Adrenal gland (tissue), 9 donors: ENCODE measurements at regions not wholly inside any gene's neighbourhood (a gene's known extent, or its start where the extent isn't known, plus 50 kb on each side); places are given as distances from the start of the nearest gene placed in this dataset.

Source experiments
- DNase-seq, 7 donors: peaks; one replicate each; pipeline ENCODE4 v3.0.0-alpha.2; 2019 to 2020
- H3K27ac ChIP-seq, 5 donors: fragments of 200-600 bp; sonication (generic) in 4 of 5; 1 replicate in 3 of 5; 2 replicates in 2 of 5; pipeline versions ENCODE4 v1.5.1 to v1.8.0; 2016 to 2020; ENCODE audit warnings: mild to moderate bottlenecking in 1 of 5
- H3K27me3 ChIP-seq: fragments of 200-600 bp; 2 replicates; pipeline ENCODE4 v1.8.0; 2021
- H3K36me3 ChIP-seq, 2 donors: fragments of 200-600 bp; replicated peaks in 1 of 2; 1 replicate in 1 of 2; 2 replicates in 1 of 2; pipeline versions ENCODE4 v1.5.1 to v1.8.0; 2018 to 2022
- H3K4me1 ChIP-seq, 2 donors: fragments of 200-600 bp; replicated peaks in 1 of 2; 1 replicate in 1 of 2; 2 replicates in 1 of 2; pipeline versions ENCODE4 v1.5.1 to v1.8.0; 2018 to 2021
- H3K4me3 ChIP-seq, 4 donors: fragments of 200-600 bp; sonication (generic) in 3 of 4; one replicate each; pipeline ENCODE4 v1.5.1; 2016 to 2018
- H3K9me3 ChIP-seq, 3 donors: fragments of 200-600 bp; sonication (generic) in 1 of 3; replicated peaks in 1 of 3; 1 replicate in 2 of 3; 2 replicates in 1 of 3; pipeline versions ENCODE4 v1.5.1 to v1.8.0; 2016 to 2021
- POLR2A ChIP-seq, 2 donors: fragments of 450-650 bp; IDR thresholded peaks; one replicate each; pipeline ENCODE4 v1.6.1; 2017; ENCODE audit warnings: antibody characterized with exemption in 2 of 2, mild to moderate bottlenecking in 2 of 2, moderate library complexity in 1 of 2
- WGBS, 4 donors: extraction: QIAGEN DNeasy Blood & Tissue Kit in 2 of 4; methylation state at CpG; one replicate each; pipeline versions ENCODE4 v1.1.5 to v1.1.7; 2013 to 2017; 5-methylcytosine and 5-hydroxymethylcytosine counted together
- intact Hi-C, 2 donors: fragments of 100-400 bp; cut with DNase I; formaldehyde crosslinking; loops; one replicate each; pipeline versions ENCODE4 v1.14.1 to v1.15.0; 2022 to 2023
- TF ChIP-seq, protein P1 (sequence below), 6 experiments: fragments of 450-650 bp in 4 of 6; fragments of 200-600 bp in 2 of 6; sonication (generic) in 1 of 6; IDR thresholded peaks; 1 replicate in 5 of 6; 2 replicates in 1 of 6; pipeline versions ENCODE4 v1.5.1 to v1.8.0; 2016 to 2021; ENCODE audit warnings: antibody characterized with exemption in 6 of 6, mild to moderate bottlenecking in 2 of 6, moderate library complexity in 1 of 6
- donor health status: healthy with polysubstance abuse.
- donor health status: Bipolar disorder and iron deficiency.
- donor health status: DM: yes; HTN: yes; CAD: no.
- donor health status: DM: no; HTN: no; CAD: no.
- donor health status: DM: no; HTN: no; CAD: no.

DNA sequence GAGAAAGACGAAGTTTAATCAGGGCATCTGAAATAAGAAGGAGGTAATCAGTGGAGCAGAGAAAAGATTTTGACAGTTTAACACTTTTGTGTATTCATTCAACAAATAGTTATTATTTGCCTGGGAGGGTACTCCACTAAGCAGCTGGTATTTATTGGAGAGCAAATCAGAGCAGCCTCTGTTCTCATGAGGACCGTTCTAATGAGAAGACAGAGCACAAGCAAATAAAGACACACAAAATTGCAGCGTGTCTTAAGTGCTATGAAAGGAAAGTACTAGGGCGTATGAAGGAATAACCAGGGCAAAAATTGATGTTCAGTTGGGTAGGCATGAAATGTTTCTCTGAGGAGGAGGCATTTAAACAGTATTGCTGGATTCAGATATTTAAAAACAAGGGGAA lies 302.9 kb upstream of the RARB start:
- 61 to 73% (median 66%) methylated on average over 4 of the region's 4 CpGs for WGBS, 4 donors
- DNase-seq, result no peak
- H3K4me3 ChIP-seq, result no peak overlapping the region
- H3K27me3 ChIP-seq, result no peaks in the 10 kb centered on the region
- intact Hi-C loops, result no loop called here
- TF ChIP-seq POLR2A (IDR thresholded peaks at IDR 0.05), result no peak
- TF ChIP-seq, protein P1, sequence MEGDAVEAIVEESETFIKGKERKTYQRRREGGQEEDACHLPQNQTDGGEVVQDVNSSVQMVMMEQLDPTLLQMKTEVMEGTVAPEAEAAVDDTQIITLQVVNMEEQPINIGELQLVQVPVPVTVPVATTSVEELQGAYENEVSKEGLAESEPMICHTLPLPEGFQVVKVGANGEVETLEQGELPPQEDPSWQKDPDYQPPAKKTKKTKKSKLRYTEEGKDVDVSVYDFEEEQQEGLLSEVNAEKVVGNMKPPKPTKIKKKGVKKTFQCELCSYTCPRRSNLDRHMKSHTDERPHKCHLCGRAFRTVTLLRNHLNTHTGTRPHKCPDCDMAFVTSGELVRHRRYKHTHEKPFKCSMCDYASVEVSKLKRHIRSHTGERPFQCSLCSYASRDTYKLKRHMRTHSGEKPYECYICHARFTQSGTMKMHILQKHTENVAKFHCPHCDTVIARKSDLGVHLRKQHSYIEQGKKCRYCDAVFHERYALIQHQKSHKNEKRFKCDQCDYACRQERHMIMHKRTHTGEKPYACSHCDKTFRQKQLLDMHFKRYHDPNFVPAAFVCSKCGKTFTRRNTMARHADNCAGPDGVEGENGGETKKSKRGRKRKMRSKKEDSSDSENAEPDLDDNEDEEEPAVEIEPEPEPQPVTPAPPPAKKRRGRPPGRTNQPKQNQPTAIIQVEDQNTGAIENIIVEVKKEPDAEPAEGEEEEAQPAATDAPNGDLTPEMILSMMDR (IDR thresholded peaks at IDR 0.05), result no peak
- no peak overlapping the region for H3K27ac ChIP-seq
- no peaks in the 10 kb centered on the region for H3K4me1 ChIP-seq
- H3K36me3 ChIP-seq, result no peaks in the 10 kb centered on the region
- no peaks in the 10 kb centered on the region for H3K9me3 ChIP-seq

GRCh38 chr3:25128735-25129134 lies 299.3 kb upstream of the RARB start:
- no peak for DNase-seq
- Histone ChIP-seq H3K27me3 (no peaks in the 10 kb centered on the region), H3K4me3 (no peak overlapping the region), H3K9me3 (no peaks in the 10 kb centered on the region), H3K4me1 (no peaks in the 10 kb centered on the region), H3K36me3 (no peaks in the 10 kb centered on the region), H3K27ac (no peak overlapping the region)
- TF ChIP-seq, protein P1 (IDR thresholded peaks at IDR 0.05), result no peak
- no peak for TF ChIP-seq POLR2A (IDR thresholded peaks at IDR 0.05)
- intact Hi-C loops, result no loop called here
- WGBS, 4 donors, result 68 to 77% (median 74%) methylated on average over 2 of the region's 2 CpGs

- intact Hi-C loops, result no loop called here
- DNase-seq, result no peak
- Histone ChIP-seq H3K27me3 (no peaks in the 10 kb centered on the region), H3K9me3 (no peaks in the 10 kb centered on the region), H3K4me1 (no peaks in the 10 kb centered on the region), H3K4me3 (no peak overlapping the region), H3K36me3 (no peaks in the 10 kb centered on the region), H3K27ac (no peak overlapping the region)
- WGBS, 4 donors, result 71 to 81% (median 75%) methylated on average over 4 of the region's 4 CpGs
- TF ChIP-seq, protein P1 (IDR thresholded peaks at IDR 0.05), result no peak
- no peak for TF ChIP-seq POLR2A (IDR thresholded peaks at IDR 0.05)
Measured at GRCh38 chr3:25130724-25131520, 297.1 kb upstream of the RARB start.

DNA sequence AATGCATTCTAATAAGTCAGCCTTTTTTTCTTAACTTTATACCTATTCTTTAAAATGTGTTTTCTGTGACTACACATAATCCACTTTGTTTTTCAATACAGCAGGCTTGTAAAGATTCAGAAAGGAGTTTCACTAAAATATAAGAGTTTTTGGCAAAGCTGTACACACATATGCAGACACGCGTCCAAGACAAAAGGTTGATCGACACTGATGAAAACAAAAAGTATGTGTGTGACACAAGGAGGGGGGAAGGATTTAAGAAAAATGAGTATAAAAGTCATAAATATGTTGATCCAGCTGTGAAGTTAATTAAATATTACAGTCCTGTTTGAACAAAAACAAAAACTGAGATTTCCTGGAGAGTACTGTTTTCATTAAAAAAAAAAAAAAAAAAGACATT lies 294.5 kb upstream of the RARB start:
- H3K27ac ChIP-seq, result no peak overlapping the region
- H3K27me3 ChIP-seq, result no peaks in the 10 kb centered on the region
- H3K9me3 ChIP-seq, result no peaks in the 10 kb centered on the region
- H3K4me1 ChIP-seq, result no peaks in the 10 kb centered on the region
- 74 to 87% (median 81%) methylated on average over 3 of the region's 3 CpGs for WGBS, 4 donors
- TF ChIP-seq, protein P1 (IDR thresholded peaks at IDR 0.05), result no peak
- TF ChIP-seq POLR2A (IDR thresholded peaks at IDR 0.05), result no peak
- no peak overlapping the region for H3K4me3 ChIP-seq
- H3K36me3 ChIP-seq, result no peaks in the 10 kb centered on the region
- intact Hi-C loops, result no loop called here
- DNase-seq, result no peak
